HG03045 (cell line): ENCODE measurements at regions not wholly inside any gene's neighbourhood (a gene's known extent, or its start where the extent isn't known, plus 50 kb on each side); places are given as distances from the start of the nearest gene placed in this dataset.
A peak's percentile ranks its signal among the peaks of the same experiment; 100 is the strongest.
"Not testable (repeated sequence)": the region's sequence is repeated elsewhere in the genome, so short reads cannot be mapped to it uniquely, and the experiment has no call there.

Experiments
- ATAC-seq: cut with Tn5 transposase; IDR thresholded peaks from one replicate; pipeline ENCODE4 v1.9.1; 2021; ENCODE audit warnings: mild to moderate bottlenecking, moderate library complexity; ENCODE audit not compliant: unreplicated experiment

GRCh38 chr2:225911019-225911418 is 511.5 kb downstream of the NYAP2 start:
- no peak for ATAC-seq

GRCh38 chr2:225895126-225895525 is 495.6 kb downstream of the NYAP2 start:
- no peak for ATAC-seq

GRCh38 chr2:225894236-225894980 is 494.9 kb downstream of the NYAP2 start:
- ATAC-seq = no peak

GRCh38 chr2:225893151-225893550 is 493.6 kb downstream of the NYAP2 start:
- ATAC-seq = no peak

GRCh38 chr2:225891771-225892170 is 492.3 kb downstream of the NYAP2 start:
- no peak for ATAC-seq

- no peak for ATAC-seq
These were observed 491.5 kb downstream of the NYAP2 start for GRCh38 chr2:225891013-225891412.

- ATAC-seq = peak; percentile 62
These were observed 489.9 kb downstream of the NYAP2 start for GRCh38 chr2:225889452-225889851.

GRCh38 chr2:225867071-225867470 is 467.6 kb downstream of the NYAP2 start:
- ATAC-seq = no peak

- no peak for ATAC-seq
These were observed 466.0 kb downstream of the NYAP2 start for GRCh38 chr2:225865468-225865867.

- ATAC-seq = no peak
These were observed 464.9 kb downstream of the NYAP2 start for GRCh38 chr2:225864394-225864793.

GRCh38 chr2:225842939-225843338 is 443.4 kb downstream of the NYAP2 start:
- ATAC-seq = no peak

- no peak for ATAC-seq
These were observed 441.8 kb downstream of the NYAP2 start for GRCh38 chr2:225841314-225841713.

- no peak for ATAC-seq
These were observed 437.8 kb downstream of the NYAP2 start for GRCh38 chr2:225837328-225837727.

- no peak for ATAC-seq
These were observed 425.4 kb downstream of the NYAP2 start for GRCh38 chr2:225824748-225825449.

GRCh38 chr2:225821351-225821750 is 421.8 kb downstream of the NYAP2 start:
- ATAC-seq = no peak

GRCh38 chr2:225820826-225821225 is 421.3 kb downstream of the NYAP2 start:
- ATAC-seq = no peak

- no peak for ATAC-seq
These were observed 415.0 kb downstream of the NYAP2 start for GRCh38 chr2:225814554-225814953.

GRCh38 chr2:225806105-225806504 is 406.6 kb downstream of the NYAP2 start:
- no peak for ATAC-seq

GRCh38 chr2:225802076-225802475 is 402.6 kb downstream of the NYAP2 start:
- ATAC-seq = not testable (repeated sequence)

GRCh38 chr2:225797394-225797793 is 397.9 kb downstream of the NYAP2 start:
- ATAC-seq = no peak

- ATAC-seq = no peak
These were observed 395.3 kb downstream of the NYAP2 start for GRCh38 chr2:225794652-225795400.
